NT2/D1 (cell line): ENCODE measurements at regions not wholly inside any gene's neighbourhood (a gene's known extent, or its start where the extent isn't known, plus 50 kb on each side); places are given as distances from the start of the nearest gene placed in this dataset.

Source experiments
- YY1 ChIP-seq: IDR thresholded peaks from 2 replicates; pipeline ENCODE4 v1.6.1; 2011; ENCODE audit not compliant: insufficient read length, insufficient read depth
- ZNF274 ChIP-seq: IDR thresholded peaks from 2 replicates; pipeline ENCODE4 v1.6.1; 2011; ENCODE audit warnings: mild to moderate bottlenecking, low read depth, low read length

DNA sequence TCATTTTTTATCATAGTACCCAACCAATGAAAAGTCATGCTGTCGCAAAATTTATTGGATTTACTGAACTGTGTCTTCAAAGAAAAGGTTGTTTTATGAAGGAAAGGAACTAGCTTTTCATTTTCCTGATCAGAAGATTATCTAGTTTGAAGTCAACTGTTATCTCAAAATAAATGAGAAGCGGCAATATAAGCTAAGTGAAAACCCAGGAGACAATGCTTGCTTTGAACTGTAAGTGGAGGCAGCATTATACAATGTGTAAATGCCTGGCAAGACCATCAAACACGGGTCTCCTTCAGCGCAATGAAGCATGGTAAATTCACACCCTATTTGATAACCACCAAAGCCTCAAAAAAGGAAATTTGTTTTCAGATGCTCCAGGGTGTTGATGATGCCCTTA lies 134.4 kb upstream of the PTBP2 start:
- TF ChIP-seq YY1 (no peak), ZNF274 (no peak)
